ENCODE measurements at regions not wholly inside any gene's neighbourhood (a gene's known extent, or its start where the extent isn't known, plus 50 kb on each side); places are given as distances from the start of the nearest gene placed in this dataset.
A peak's percentile ranks its signal among the peaks of the same experiment; 100 is the strongest.

DNA sequence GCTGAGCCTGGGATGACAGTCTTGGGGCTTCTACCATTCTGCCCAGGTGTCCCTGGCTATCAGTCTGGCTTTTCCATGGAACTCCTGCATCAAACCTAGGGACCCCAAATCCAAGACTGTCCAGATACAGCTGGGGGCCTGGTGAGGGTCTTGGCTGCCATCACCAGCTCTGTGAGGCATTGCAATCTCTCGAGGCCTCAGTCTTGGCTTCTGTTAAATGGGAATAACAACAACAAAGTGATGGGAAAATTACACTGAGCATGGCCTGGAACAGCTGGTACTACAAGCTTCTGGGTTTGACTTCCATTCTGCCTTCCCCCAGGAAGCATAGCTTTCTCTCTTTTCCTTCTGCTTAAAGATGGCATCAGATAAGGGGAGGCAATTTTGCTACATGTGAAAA is 50.0 kb upstream of the LCTL start:
- DNase-seq (ENCODE audit: low read depth, low spot score), result no peak
- in situ Hi-C loops (cut with HindIII; ENCODE audit: low pct_unique_long_range_greater_than_20kb, low sequenced_read_pairs), result no loop called here

GRCh38 chr15:66617137-66618090 is 51.6 kb upstream of the LCTL start:
- in situ Hi-C loops (cut with HindIII; ENCODE audit: low pct_unique_long_range_greater_than_20kb, low sequenced_read_pairs), result no loop called here
- no peak for DNase-seq (ENCODE audit: low read depth, low spot score)

- in situ Hi-C loops (cut with HindIII; ENCODE audit: low pct_unique_long_range_greater_than_20kb, low sequenced_read_pairs), result no loop called here
- peak; percentile 69 for DNase-seq (ENCODE audit: low read depth, low spot score)
Observed at GRCh38 chr15:66619152-66619903, 53.5 kb upstream of the LCTL start.

DNA sequence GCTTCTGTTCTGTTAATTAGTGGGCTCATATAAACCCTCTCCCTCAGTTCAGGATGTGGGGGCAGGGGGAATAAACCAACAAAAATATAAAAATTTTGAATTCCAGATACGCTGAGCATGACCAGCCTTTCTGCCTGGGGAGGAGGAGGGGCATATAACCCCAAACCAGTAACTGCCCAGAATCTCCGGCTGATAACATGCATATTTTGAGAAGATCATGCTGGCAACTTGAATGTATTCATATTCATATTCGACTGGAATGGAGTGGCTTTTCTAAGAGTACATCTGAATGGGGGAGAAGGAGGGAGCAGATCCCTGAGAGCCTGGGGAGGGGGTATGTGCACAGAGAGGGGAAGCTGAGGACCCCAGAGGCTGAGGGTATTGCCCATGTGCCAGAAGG is 54.5 kb upstream of the LCTL start:
- in situ Hi-C loops (cut with HindIII; ENCODE audit: low pct_unique_long_range_greater_than_20kb, low sequenced_read_pairs), result no loop called here
- DNase-seq (ENCODE audit: low read depth, low spot score), result no peak

DNA sequence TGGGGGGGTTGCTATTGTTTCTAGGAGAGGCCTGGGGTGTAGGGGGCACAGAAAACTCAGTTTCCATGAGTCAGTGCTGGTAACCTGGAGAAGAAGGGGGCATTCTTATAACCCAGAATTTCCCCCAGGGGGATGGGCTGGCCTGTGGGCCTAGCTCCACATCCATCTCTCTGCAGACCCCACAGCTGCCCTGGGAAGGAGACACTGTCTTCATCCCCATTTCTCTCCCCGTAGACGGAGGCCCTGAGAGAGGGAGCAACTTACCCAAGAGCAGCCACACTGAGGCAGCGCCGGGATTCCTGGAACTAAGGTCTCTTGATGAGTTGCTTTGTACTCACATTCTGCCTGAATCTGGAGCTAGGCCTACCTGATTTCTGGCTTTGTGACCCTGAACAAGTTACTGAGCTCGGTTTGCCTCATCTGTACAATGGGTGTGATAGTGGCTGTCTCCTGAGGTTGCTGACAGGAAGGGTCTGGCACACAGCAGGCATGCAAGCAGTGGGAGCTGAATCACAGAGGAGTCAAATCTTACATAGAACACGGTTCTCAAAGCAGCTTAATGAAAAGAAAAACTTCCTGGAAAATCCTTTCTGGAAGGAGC is 55.0 kb upstream of the LCTL start:
- DNase-seq (ENCODE audit: low read depth, low spot score), result no peak
- in situ Hi-C loops (cut with HindIII; ENCODE audit: low pct_unique_long_range_greater_than_20kb, low sequenced_read_pairs), result no loop called here

GRCh38 chr15:66621491-66622467 is 56.0 kb upstream of the LCTL start:
- DNase-seq (ENCODE audit: low read depth, low spot score), result no peak
- in situ Hi-C loops (cut with HindIII; ENCODE audit: low pct_unique_long_range_greater_than_20kb, low sequenced_read_pairs), result no loop called here

DNA sequence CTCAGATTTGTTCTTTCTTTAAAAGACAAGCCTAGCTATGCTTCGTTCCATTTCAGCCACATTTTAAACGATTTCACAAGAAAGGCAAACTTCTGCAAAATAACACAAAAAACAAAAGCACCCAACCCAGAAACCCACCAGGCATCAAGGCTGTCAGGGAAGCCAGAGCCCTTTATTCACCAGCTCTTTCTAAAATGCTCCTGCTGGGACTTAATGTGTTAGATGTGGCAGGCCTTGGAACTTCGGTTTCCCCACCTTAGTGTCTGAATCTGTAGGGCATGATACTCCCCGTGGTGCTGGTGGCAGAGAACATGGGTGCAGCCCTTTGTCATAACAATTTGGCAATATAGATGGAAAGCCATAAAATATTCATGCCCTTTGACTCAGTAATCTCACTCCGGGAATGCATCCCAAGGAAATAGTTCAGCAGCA is 56.8 kb upstream of the LCTL start:
- DNase-seq (ENCODE audit: low read depth, low spot score), result no peak
- in situ Hi-C loops (cut with HindIII; ENCODE audit: low pct_unique_long_range_greater_than_20kb, low sequenced_read_pairs), result no loop called here

DNA sequence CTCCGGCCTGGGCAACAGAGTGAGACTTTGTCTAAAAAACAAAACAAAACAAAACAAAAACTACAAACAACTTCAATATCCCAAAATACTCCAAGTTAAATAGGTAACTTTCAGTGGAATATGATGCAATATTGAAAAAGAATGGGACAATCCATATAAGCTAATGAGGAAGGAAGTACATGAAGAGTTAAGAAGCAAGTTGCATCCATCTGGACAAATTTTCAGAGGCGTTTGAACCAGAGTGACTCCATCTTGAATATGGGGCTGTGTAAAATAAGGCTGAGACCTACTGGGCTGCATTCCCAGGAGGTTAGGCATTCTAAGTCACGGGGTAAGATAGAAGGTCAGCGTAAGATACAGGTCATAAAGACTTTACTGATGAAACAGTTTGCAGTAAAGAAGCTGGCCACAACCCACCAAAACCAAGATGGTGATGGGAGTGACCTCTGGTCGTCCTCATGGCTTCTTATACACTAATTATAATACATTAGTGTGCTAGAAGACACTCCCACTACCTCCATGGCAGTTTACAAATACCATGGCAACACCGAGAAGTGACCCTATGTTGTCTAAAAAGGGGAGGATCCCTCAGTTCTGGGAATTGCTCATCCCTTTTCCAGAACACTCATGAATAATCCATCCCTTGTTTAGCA is 58.1 kb upstream of the LCTL start:
- in situ Hi-C loops (cut with HindIII; ENCODE audit: low pct_unique_long_range_greater_than_20kb, low sequenced_read_pairs), result no loop called here

GRCh38 chr15:66625531-66625930 is 59.7 kb upstream of the LCTL start:
- in situ Hi-C loops (cut with HindIII; ENCODE audit: low pct_unique_long_range_greater_than_20kb, low sequenced_read_pairs), result no loop called here
- no peak for DNase-seq (ENCODE audit: low read depth, low spot score)

More for the DNA sequence above, 58.1 kb upstream of the LCTL start:
- peak; percentile 13 for DNase-seq (ENCODE audit: low read depth, low spot score)

GRCh38 chr15:66625974-66626373 is 60.2 kb upstream of the LCTL start:
- in situ Hi-C loops (cut with HindIII; ENCODE audit: low pct_unique_long_range_greater_than_20kb, low sequenced_read_pairs), result no loop called here
- DNase-seq (ENCODE audit: low read depth, low spot score), result no peak

- DNase-seq (ENCODE audit: low read depth, low spot score), result no peak
- in situ Hi-C loops (cut with HindIII; ENCODE audit: low pct_unique_long_range_greater_than_20kb, low sequenced_read_pairs), result no loop called here
Observed at GRCh38 chr15:66628976-66629723, 63.4 kb upstream of the LCTL start.

GRCh38 chr15:66629817-66630576 is 64.2 kb upstream of the LCTL start:
- DNase-seq (ENCODE audit: low read depth, low spot score), result no peak
- in situ Hi-C loops (cut with HindIII; ENCODE audit: low pct_unique_long_range_greater_than_20kb, low sequenced_read_pairs), result no loop called here

DNA sequence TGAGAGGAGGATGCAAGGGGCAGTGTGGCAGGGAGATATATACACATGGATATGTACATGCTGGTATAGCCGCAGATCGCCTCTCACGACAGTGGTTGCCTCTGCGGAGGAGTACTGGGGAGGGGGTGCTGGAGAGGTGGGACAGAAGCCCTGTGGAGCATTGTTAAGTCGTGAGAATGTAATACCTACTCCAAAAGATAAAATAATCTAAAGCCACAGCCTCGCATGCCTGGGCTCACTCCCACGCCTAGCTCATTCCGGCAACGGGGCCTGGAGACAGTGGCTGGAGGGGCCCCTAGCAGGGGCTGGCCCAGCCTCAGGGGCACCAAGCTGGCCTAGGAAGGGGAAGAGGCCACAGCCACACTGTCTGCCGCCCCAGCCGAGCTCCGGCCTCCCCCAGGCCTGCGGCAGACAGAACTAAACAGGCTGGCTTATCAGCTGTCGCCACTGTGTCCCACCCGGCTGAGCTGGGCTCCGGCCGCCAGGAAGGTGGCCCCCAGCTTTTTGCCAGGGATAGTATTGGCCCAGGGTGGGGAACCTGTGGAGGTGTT is 65.1 kb upstream of the LCTL start:
- in situ Hi-C loops (cut with HindIII; ENCODE audit: low pct_unique_long_range_greater_than_20kb, low sequenced_read_pairs), result no loop called here
- no peak for DNase-seq (ENCODE audit: low read depth, low spot score)

GRCh38 chr15:66631616-66632263 is 65.9 kb upstream of the LCTL start:
- DNase-seq (ENCODE audit: low read depth, low spot score), result no peak
- in situ Hi-C loops (cut with HindIII; ENCODE audit: low pct_unique_long_range_greater_than_20kb, low sequenced_read_pairs), result no loop called here
